H1 (cell line): ENCODE measurements at regions not wholly inside any gene's neighbourhood (a gene's known extent, or its start where the extent isn't known, plus 50 kb on each side); places are given as distances from the start of the nearest gene placed in this dataset.

Source experiments
- BCL11A ChIP-seq, 2 experiments: IDR thresholded peaks; one replicate each; pipeline ENCODE4 v1.6.1; 2011; ENCODE audit warnings: low read depth in 2 of 2, low read length in 2 of 2, mild to moderate bottlenecking in 2 of 2
- NRF1 ChIP-seq: IDR thresholded peaks from 2 replicates; pipeline ENCODE4 v1.6.1; 2011; ENCODE audit warnings: mild to moderate bottlenecking, low read depth, low read length, improper control_type of control experiment
- TAF1 ChIP-seq: IDR thresholded peaks from 2 replicates; pipeline ENCODE4 v1.6.1; 2011; ENCODE audit warnings: mild to moderate bottlenecking, low read depth, low read length
- TF ChIP-seq, protein P1 (sequence below), 3 experiments: IDR thresholded peaks; 1 replicate in 2 of 3; 2 replicates in 1 of 3; pipeline versions ENCODE4 v1.5.1 to v1.6.1; 2011; ENCODE audit warnings: low read length in 3 of 3, mild to moderate bottlenecking in 3 of 3, inconsistent platforms in 2 of 3, low read depth in 1 of 3, moderate library complexity in 1 of 3; ENCODE audit not compliant: insufficient read depth in 1 of 3; ENCODE audit errors: control extremely low read depth in 1 of 3

DNA sequence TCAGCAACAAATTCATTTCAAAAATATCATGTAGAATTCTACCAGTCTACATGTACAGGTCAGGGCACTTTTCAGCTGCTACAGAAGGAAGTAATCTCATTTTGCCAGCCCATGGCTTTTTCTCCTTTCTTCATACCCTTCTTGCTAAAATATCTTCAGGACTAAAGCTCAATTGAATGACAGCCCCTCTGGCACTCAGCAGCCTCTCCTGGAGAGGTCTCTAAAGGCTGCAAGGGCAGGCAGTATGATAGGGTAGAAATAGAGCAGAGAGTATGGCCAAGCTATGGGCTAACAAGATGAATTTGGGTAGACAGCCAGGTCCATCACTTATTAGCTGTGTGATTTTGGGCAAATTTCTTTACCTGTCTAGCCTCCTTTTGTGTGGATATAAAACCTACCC lies 224.6 kb upstream of the RPL34 start:
- TF ChIP-seq, protein P1, sequence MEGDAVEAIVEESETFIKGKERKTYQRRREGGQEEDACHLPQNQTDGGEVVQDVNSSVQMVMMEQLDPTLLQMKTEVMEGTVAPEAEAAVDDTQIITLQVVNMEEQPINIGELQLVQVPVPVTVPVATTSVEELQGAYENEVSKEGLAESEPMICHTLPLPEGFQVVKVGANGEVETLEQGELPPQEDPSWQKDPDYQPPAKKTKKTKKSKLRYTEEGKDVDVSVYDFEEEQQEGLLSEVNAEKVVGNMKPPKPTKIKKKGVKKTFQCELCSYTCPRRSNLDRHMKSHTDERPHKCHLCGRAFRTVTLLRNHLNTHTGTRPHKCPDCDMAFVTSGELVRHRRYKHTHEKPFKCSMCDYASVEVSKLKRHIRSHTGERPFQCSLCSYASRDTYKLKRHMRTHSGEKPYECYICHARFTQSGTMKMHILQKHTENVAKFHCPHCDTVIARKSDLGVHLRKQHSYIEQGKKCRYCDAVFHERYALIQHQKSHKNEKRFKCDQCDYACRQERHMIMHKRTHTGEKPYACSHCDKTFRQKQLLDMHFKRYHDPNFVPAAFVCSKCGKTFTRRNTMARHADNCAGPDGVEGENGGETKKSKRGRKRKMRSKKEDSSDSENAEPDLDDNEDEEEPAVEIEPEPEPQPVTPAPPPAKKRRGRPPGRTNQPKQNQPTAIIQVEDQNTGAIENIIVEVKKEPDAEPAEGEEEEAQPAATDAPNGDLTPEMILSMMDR (IDR thresholded peaks at IDR 0.05; ENCODE audit: control extremely low read depth in 1 of 3, insufficient read depth in 1 of 3, low read depth in 1 of 3, low read length in 3 of 3) = no peak
- TF ChIP-seq TAF1 (no peak), NRF1 (no peak), BCL11A (IDR thresholded peaks at IDR 0.05; ENCODE audit: low read depth in 2 of 2, low read length in 2 of 2) (no peak)
